ENCODE measurements at regions not wholly inside any gene's neighbourhood (a gene's known extent, or its start where the extent isn't known, plus 50 kb on each side); places are given as distances from the start of the nearest gene placed in this dataset.

DNA sequence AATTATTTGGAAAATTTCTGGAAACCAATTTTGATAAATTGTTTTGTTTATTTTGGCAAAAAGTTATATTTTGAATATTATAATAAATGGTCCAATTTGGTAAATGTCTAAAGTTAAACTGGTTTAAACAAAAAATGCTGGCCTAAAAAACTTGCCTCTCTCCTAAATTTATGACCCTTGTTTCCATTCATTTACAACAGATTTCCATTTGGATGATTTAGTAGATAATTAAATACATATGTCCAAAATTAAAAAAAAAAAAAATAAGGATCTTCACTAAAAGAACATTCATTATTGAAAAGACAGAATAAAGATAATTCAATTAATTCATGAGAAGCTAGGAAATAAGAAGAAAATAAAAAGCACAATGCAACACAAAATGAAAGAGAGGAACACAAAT is 449.5 kb downstream of the SPRY1 start:
- TF ChIP-seq, protein P1, sequence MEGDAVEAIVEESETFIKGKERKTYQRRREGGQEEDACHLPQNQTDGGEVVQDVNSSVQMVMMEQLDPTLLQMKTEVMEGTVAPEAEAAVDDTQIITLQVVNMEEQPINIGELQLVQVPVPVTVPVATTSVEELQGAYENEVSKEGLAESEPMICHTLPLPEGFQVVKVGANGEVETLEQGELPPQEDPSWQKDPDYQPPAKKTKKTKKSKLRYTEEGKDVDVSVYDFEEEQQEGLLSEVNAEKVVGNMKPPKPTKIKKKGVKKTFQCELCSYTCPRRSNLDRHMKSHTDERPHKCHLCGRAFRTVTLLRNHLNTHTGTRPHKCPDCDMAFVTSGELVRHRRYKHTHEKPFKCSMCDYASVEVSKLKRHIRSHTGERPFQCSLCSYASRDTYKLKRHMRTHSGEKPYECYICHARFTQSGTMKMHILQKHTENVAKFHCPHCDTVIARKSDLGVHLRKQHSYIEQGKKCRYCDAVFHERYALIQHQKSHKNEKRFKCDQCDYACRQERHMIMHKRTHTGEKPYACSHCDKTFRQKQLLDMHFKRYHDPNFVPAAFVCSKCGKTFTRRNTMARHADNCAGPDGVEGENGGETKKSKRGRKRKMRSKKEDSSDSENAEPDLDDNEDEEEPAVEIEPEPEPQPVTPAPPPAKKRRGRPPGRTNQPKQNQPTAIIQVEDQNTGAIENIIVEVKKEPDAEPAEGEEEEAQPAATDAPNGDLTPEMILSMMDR (conservative IDR thresholded peaks at IDR 0.05), result no peak
- no peak overlapping the region for H3K27ac ChIP-seq

DNA sequence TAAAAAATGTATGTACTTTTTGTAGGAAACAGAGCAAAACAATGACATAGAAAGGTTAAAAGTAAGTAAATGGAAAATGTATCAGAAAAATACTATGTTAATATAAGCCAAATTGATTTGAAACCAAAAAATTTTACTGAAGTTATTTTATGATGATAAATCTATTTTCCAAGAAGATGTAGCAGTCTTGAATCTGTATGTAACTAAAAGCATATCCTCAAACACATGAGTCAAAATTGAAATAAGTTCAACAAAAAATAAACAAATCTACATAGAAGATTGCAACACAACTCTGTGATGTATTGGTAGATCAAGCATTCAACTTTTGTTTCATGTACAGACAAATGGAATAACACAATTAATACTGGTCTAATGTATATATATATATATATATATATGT is 450.0 kb downstream of the SPRY1 start:
- H3K27ac ChIP-seq, result no peak overlapping the region
- TF ChIP-seq, protein P1 (conservative IDR thresholded peaks at IDR 0.05), result no peak

DNA sequence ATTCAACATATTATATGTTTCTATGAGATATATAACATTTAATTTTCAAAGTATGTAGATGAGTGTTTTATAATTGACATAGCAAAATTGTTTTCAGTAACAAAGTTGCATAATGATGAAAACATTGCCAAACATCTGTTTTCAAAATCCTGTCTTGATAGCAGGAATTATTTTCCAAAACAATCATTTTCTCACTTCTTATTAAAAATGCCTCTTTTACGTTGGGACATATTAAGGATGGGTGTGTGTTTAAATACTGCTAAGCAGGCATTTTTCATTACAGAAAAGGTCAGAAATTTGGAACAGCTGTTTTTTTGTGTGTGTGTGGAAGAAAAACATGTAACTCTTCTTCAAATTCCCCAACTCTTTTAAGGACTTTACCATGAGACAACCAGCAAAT is 452.0 kb downstream of the SPRY1 start:
- TF ChIP-seq, protein P1 (conservative IDR thresholded peaks at IDR 0.05), result no peak
- H3K27ac ChIP-seq, result peak overlapping the region; percentile 53

DNA sequence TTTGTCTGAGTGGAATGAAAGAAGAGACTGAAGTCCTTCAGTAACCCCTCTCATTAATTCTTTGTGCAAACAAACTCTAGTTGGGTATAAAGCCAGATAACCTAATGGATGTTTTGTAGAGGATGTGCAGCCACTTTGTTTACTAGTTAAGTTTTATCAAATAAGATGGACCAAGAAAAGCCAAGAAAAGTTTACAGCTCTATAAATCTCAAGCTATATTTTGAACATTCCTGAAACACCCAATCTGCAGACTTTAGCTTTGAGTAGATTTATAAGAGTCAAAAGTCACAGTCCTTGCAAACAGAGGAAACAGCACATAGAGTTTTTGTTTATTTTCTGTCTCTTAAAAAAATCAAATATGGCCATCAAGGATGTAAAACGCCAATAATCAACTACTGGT is 452.9 kb downstream of the SPRY1 start:
- H3K27ac ChIP-seq, result peak overlapping the region; percentile 53
- TF ChIP-seq, protein P1 (conservative IDR thresholded peaks at IDR 0.05), result no peak

DNA sequence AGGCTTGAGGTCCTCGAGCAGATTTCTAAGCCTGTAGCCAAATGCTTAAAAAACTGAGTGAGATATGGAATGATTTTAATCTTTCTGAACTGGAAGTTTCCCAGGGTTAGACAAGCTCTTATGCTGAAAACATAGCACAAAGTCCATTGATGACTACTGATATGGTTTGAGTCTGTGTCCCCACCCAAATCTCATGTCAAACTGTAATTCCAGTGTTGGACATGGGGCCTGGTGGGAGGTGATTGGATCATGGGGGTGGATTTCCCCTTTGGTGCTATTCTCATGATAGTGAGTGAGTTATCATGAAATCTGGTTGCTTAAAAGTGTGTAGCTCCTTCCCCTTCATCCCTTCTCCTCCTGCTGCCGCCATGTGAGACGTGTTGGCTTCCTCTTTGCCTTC is 454.9 kb downstream of the SPRY1 start:
- TF ChIP-seq, protein P1 (conservative IDR thresholded peaks at IDR 0.05), result no peak
- H3K27ac ChIP-seq, result no peak overlapping the region

DNA sequence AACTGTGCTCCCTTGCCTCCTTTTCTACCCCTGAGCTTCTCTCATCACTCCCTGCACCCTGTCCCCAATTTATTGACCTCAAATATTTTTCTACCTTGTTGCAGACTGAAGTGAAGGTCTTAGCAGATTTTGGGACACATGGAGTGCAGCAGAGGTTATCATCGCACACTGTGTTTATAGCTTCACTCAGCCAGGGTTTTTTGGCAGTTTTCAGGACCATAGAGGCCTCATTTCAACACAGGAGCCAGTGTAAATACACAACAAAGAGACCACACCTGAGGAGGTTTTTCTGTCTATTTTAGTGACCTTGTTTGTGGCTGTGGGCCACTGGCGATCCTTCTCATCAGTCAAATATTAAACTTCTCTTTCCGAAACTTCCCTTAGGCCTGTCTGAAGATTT is 457.1 kb downstream of the SPRY1 start:
- TF ChIP-seq, protein P1 (conservative IDR thresholded peaks at IDR 0.05), result no peak
- no peak overlapping the region for H3K27ac ChIP-seq

DNA sequence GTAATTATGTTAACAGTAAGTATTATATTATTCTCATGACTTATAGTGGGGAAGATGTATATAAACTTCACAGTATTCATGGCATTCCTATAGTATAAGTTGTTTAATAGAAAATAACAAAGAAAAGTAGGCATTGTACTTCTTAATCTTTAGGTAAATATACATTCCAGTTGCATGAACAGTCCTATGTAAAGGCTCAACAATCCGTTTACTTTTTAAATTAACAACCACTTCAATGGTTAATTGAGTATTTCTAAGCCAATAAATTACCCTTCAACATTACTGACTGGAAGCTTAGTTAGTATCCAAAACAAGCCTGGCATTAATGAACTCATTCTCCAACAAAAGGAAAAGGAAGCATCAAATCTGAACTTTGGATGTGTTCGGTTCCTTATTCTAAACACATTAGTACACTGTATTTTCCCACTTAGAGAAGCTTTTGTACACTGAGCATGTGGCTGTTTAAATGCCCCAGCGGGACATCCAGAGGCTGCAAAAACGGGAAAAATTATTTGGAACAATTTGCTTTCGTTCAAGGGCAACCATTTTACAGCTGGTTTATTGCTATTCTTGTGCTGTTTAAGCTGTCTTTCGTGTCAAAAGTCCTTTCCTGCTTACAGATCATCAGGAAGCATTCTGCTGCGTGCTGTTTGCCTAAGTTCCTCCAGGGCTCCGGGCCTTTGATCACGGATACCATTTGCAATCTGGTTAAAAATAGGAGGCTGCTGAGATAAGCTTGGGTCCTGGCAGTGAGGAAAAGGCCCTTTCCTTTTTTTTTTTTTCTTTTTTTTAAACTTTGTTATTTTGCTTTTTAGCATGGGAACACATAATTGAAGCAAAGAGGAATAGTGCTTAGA is 460.3 kb downstream of the SPRY1 start:
- TF ChIP-seq, protein P1 (conservative IDR thresholded peaks at IDR 0.05), result no peak; the same call in 1 of the 2 replicates
- peak overlapping the region; percentile 40 for H3K27ac ChIP-seq
